Activated T-cell treated with anti-CD3 and anti-CD28 coated beads, Interleukin-2, amount 50 U/mL, for 1 hour (primary cell): ENCODE measurements at regions not wholly inside any gene's neighbourhood (a gene's known extent, or its start where the extent isn't known, plus 50 kb on each side); places are given as distances from the start of the nearest gene placed in this dataset.
"Not testable (repeated sequence)": the region's sequence is repeated elsewhere in the genome, so short reads cannot be mapped to it uniquely, and the experiment has no call there.

ENCODE experiments used
- DNase-seq: peaks from one replicate; pipeline ENCODE4 v3.0.0-alpha.2; 2020

GRCh38 chr9:29966247-29966646, 2393.0 kb upstream of the C9orf72 start:
- DNase-seq, result no peak

- DNase-seq, result no peak
These were observed 2395.6 kb upstream of the C9orf72 start for GRCh38 chr9:29968831-29969230.

GRCh38 chr9:29969408-29969807, 2396.1 kb upstream of the C9orf72 start:
- DNase-seq, result no peak

- DNase-seq, result no peak
These were observed 2396.8 kb upstream of the C9orf72 start for GRCh38 chr9:29969856-29970647.

GRCh38 chr9:29974197-29974596, 2400.9 kb upstream of the C9orf72 start:
- no peak for DNase-seq

- DNase-seq, result no peak
These were observed 2403.7 kb upstream of the C9orf72 start for GRCh38 chr9:29976981-29977380.

- DNase-seq, result no peak
These were observed 2403.4 kb upstream of the ACO1 start for GRCh38 chr9:29981013-29981412.

GRCh38 chr9:29999645-30000044, 2384.8 kb upstream of the ACO1 start:
- DNase-seq, result no peak

- DNase-seq, result no peak
These were observed 2373.8 kb upstream of the ACO1 start for GRCh38 chr9:30010691-30011090.

- DNase-seq, result no peak
These were observed 2371.8 kb upstream of the ACO1 start for GRCh38 chr9:30012622-30013021.

- no peak for DNase-seq
These were observed 2369.4 kb upstream of the ACO1 start for GRCh38 chr9:30015073-30015472.

- DNase-seq, result no peak
These were observed 2364.3 kb upstream of the ACO1 start for GRCh38 chr9:30020161-30020560.

GRCh38 chr9:30035761-30036160, 2348.7 kb upstream of the ACO1 start:
- DNase-seq, result no peak

- DNase-seq, result no peak
These were observed 2347.9 kb upstream of the ACO1 start for GRCh38 chr9:30036558-30036957.

- no peak for DNase-seq
These were observed 2344.7 kb upstream of the ACO1 start for GRCh38 chr9:30039712-30040111.

- no peak for DNase-seq
These were observed 2336.0 kb upstream of the ACO1 start for GRCh38 chr9:30048396-30048795.

GRCh38 chr9:30058463-30058862, 2326.0 kb upstream of the ACO1 start:
- DNase-seq, result no peak

GRCh38 chr9:30060976-30061375, 2323.5 kb upstream of the ACO1 start:
- DNase-seq, result no peak

GRCh38 chr9:30065888-30066287, 2318.6 kb upstream of the ACO1 start:
- no peak for DNase-seq

GRCh38 chr9:30069236-30069635, 2315.2 kb upstream of the ACO1 start:
- DNase-seq, result not testable (repeated sequence)

- DNase-seq, result no peak
These were observed 2309.4 kb upstream of the ACO1 start for GRCh38 chr9:30075022-30075421.

GRCh38 chr9:30075451-30076199, 2308.8 kb upstream of the ACO1 start:
- no peak for DNase-seq

GRCh38 chr9:30078195-30078594, 2306.2 kb upstream of the ACO1 start:
- DNase-seq, result no peak

GRCh38 chr9:30089428-30089827, 2295.0 kb upstream of the ACO1 start:
- no peak for DNase-seq
